ENCODE measurements at regions not wholly inside any gene's neighbourhood (a gene's known extent, or its start where the extent isn't known, plus 50 kb on each side); places are given as distances from the start of the nearest gene placed in this dataset.
"Not testable (repeated sequence)": the region's sequence is repeated elsewhere in the genome, so short reads cannot be mapped to it uniquely, and the experiment has no call there.

DNA sequence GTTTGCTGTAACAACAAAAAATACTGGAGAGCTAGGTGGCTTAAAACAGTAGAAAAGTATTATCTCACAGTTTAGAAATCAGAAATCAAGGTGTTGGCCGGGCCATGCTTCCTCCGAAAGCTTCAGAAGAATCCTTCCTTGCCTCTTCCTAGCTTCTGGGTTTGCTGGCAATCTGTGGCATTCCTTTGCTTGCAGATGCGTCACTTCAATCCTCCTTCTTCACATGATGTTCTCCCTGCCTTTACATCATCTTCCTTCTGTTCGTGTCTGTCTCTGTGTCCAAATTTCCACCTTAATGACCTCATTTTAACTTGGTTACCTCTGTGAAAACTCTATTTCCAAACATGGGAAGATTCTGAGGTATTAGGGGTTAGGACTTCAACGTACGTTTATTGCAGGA, 90.4 kb upstream of the CHD1 start:
- H3K36me3 ChIP-seq (ENCODE audit: control insufficient read depth, insufficient read depth, low read length), result no peaks in the 10 kb centered on the region
- no peaks in the 10 kb centered on the region for H3K27me3 ChIP-seq (replicated peaks; ENCODE audit: control insufficient read depth, insufficient read depth, low read length)
- DNase-seq (ENCODE audit: extremely low read depth, insufficient read length), result no peak
- no peak overlapping the region for H3K4me3 ChIP-seq (replicated peaks; ENCODE audit: low read depth, low read length)
- no peak for TF ChIP-seq CTCF (IDR thresholded peaks at IDR 0.05; ENCODE audit: insufficient read depth, low read length, poor library complexity, severe bottlenecking)

- Histone ChIP-seq H3K4me3 (replicated peaks; ENCODE audit: low read depth, low read length) (no peak overlapping the region), H3K27me3 (replicated peaks; ENCODE audit: control insufficient read depth, insufficient read depth, low read length) (no peaks in the 10 kb centered on the region), H3K36me3 (ENCODE audit: control insufficient read depth, insufficient read depth, low read length) (no peaks in the 10 kb centered on the region)
- TF ChIP-seq CTCF (IDR thresholded peaks at IDR 0.05; ENCODE audit: insufficient read depth, low read length, poor library complexity, severe bottlenecking), result no peak
- DNase-seq (ENCODE audit: extremely low read depth, insufficient read length), result no peak
Observed at GRCh38 chr5:99010294-99010693, 81.5 kb upstream of the CHD1 start.

GRCh38 chr5:99008009-99008408, 79.2 kb upstream of the CHD1 start:
- not testable (repeated sequence) for H3K27me3 ChIP-seq (replicated peaks; ENCODE audit: control insufficient read depth, insufficient read depth, low read length); H3K36me3 ChIP-seq (ENCODE audit: control insufficient read depth, insufficient read depth, low read length); DNase-seq (ENCODE audit: extremely low read depth, insufficient read length); H3K4me3 ChIP-seq (replicated peaks; ENCODE audit: low read depth, low read length)

- Histone ChIP-seq H3K27me3 (replicated peaks; ENCODE audit: control insufficient read depth, insufficient read depth, low read length) (no peaks in the 10 kb centered on the region), H3K4me3 (replicated peaks; ENCODE audit: low read depth, low read length) (no peak overlapping the region), H3K36me3 (ENCODE audit: control insufficient read depth, insufficient read depth, low read length) (no peaks in the 10 kb centered on the region)
- no peak for TF ChIP-seq CTCF (IDR thresholded peaks at IDR 0.05; ENCODE audit: insufficient read depth, low read length, poor library complexity, severe bottlenecking)
- DNase-seq (ENCODE audit: extremely low read depth, insufficient read length), result no peak
Observed at GRCh38 chr5:99005506-99005905, 76.7 kb upstream of the CHD1 start.

DNA sequence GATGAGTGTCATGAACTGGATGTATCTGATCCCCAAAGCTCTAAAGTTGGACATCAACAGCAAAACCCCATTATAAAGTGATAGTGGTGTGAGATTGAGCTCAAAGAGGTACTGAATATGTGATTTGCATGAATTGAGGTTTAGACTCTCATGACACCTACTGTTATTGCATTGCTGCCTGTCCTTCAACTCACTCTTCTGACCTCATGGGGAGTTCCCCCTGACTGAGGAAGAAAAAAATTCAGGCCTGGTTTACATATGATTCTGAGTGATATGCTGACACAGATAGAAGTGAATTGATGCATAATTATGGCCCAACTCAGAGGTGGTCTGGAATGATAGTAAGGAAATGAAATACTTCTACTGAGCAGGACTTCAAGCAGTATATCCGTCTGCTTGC, 76.2 kb upstream of the CHD1 start:
- no peak overlapping the region for H3K4me3 ChIP-seq (replicated peaks; ENCODE audit: low read depth, low read length)
- peak; percentile 69 for DNase-seq (ENCODE audit: extremely low read depth, insufficient read length)
- TF ChIP-seq CTCF (IDR thresholded peaks at IDR 0.05; ENCODE audit: insufficient read depth, low read length, poor library complexity, severe bottlenecking), result no peak

GRCh38 chr5:99000876-99001275, 72.1 kb upstream of the CHD1 start:
- no peak for DNase-seq (ENCODE audit: extremely low read depth, insufficient read length)
- no peaks in the 10 kb centered on the region for H3K36me3 ChIP-seq (ENCODE audit: control insufficient read depth, insufficient read depth, low read length)
- H3K27me3 ChIP-seq (replicated peaks; ENCODE audit: control insufficient read depth, insufficient read depth, low read length), result no peaks in the 10 kb centered on the region
- TF ChIP-seq CTCF (IDR thresholded peaks at IDR 0.05; ENCODE audit: insufficient read depth, low read length, poor library complexity, severe bottlenecking), result no peak
- no peak overlapping the region for H3K4me3 ChIP-seq (replicated peaks; ENCODE audit: low read depth, low read length)

More for the DNA sequence above, 76.2 kb upstream of the CHD1 start:
- H3K36me3 ChIP-seq (ENCODE audit: control insufficient read depth, insufficient read depth, low read length), result no peaks in the 10 kb centered on the region
- H3K27me3 ChIP-seq (replicated peaks; ENCODE audit: control insufficient read depth, insufficient read depth, low read length), result no peaks in the 10 kb centered on the region

Measured in GM06990 (cell line).